Thyroid gland (tissue), 4 donors: ENCODE measurements at regions not wholly inside any gene's neighbourhood (a gene's known extent, or its start where the extent isn't known, plus 50 kb on each side); places are given as distances from the start of the nearest gene placed in this dataset.

Experiments used
- CTCF ChIP-seq, 6 experiments: fragments of 200-600 bp in 3 of 6; fragments of 450-650 bp in 3 of 6; sonication (generic) in 3 of 6; IDR thresholded peaks; one replicate each; pipeline ENCODE4 v1.5.1; 2016 to 2019; ENCODE audit warnings: antibody characterized with exemption in 6 of 6, mild to moderate bottlenecking in 2 of 6, inconsistent platforms in 1 of 6, moderate library complexity in 1 of 6
- POLR2A ChIP-seq, 2 donors: fragments of 450-650 bp; IDR thresholded peaks; one replicate each; pipeline ENCODE4 v1.6.1; 2017; ENCODE audit warnings: antibody characterized with exemption in 2 of 2, mild to moderate bottlenecking in 2 of 2, moderate library complexity in 1 of 2

GRCh38 chr2:121051311-121051710 is 233.7 kb downstream of the TFCP2L1 start:
- TF ChIP-seq CTCF (IDR thresholded peaks at IDR 0.05) = no peak
- no peak for TF ChIP-seq POLR2A (IDR thresholded peaks at IDR 0.05)
